HEK293 (cell line): ENCODE measurements at regions not wholly inside any gene's neighbourhood (a gene's known extent, or its start where the extent isn't known, plus 50 kb on each side); places are given as distances from the start of the nearest gene placed in this dataset.

ENCODE experiments used
- CTCF ChIA-PET: fragments of 350-600 bp; formaldehyde crosslinking; extraction: SDS; loops from one replicate; lab custom pipeline; 2021; ENCODE audit warnings: antibody characterized with exemption; lab: Yijun Ruan, JAX
- POLR2A ChIA-PET: fragments of 300-600 bp; formaldehyde crosslinking; extraction: SDS; loops from one replicate; lab custom pipeline; 2020; ENCODE audit warnings: antibody characterized with exemption, inconsistent platforms; lab: Yijun Ruan, JAX
- H3K27ac ChIP-seq: fragments of 200-500 bp; sonication (Bioruptor generic); 2 replicates; pipeline ENCODE4 v1.5.1; 2014; ENCODE audit warnings: low read depth, low read length, control low read depth, inconsistent platforms; ENCODE audit errors: extremely low read depth
- H3K36me3 ChIP-seq, 2 experiments: fragments of 200-500 bp in 1 of 2; sonication (Bioruptor generic) in 1 of 2; 1 replicate in 1 of 2; 2 replicates in 1 of 2; pipeline ENCODE4 v1.5.1; 2014 to 2017; ENCODE audit warnings: inconsistent platforms in 2 of 2, low read length in 2 of 2; ENCODE audit not compliant: control insufficient read depth in 2 of 2, insufficient read depth in 1 of 2
- H3K4me1 ChIP-seq: fragments of 200-500 bp; sonication (Bioruptor generic); 2 replicates; pipeline ENCODE4 v1.5.1; 2014; ENCODE audit warnings: mild to moderate bottlenecking, low read length, inconsistent platforms; ENCODE audit not compliant: control insufficient read depth, insufficient read depth
- H3K4me3 ChIP-seq: 2 replicates; pipeline ENCODE4 v1.5.1; 2011; ENCODE audit warnings: low read depth, mild to moderate bottlenecking, control low read depth, low read length, moderate library complexity
- H3K9me3 ChIP-seq: fragments of 200-500 bp; sonication (Bioruptor generic); 2 replicates; pipeline ENCODE4 v1.5.1; 2014; ENCODE audit warnings: low read depth, low read length, inconsistent platforms; ENCODE audit not compliant: control insufficient read depth, insufficient read depth
- GFI1B ChIP-seq: fragments of 450-650 bp; formaldehyde crosslinking; IDR thresholded peaks from 2 replicates; pipeline ENCODE4 v1.5.1; 2016; ENCODE audit warnings: missing biosample characterization, missing genetic modification characterization
- HOXD13 ChIP-seq: sonication (generic); formaldehyde crosslinking; IDR thresholded peaks from 2 replicates; pipeline ENCODE4 v1.8.0; 2022; ENCODE audit warnings: missing genetic modification reagents, borderline replicate concordance
- MEIS1 ChIP-seq: sonication (generic); formaldehyde crosslinking; IDR thresholded peaks from 2 replicates; pipeline ENCODE4 v1.8.1; 2022; ENCODE audit warnings: missing genetic modification reagents, mild to moderate bottlenecking, borderline replicate concordance
- YY2 ChIP-seq: fragments of 450-650 bp; formaldehyde crosslinking; IDR thresholded peaks from 2 replicates; pipeline ENCODE4 v1.5.1; 2016; ENCODE audit warnings: missing biosample characterization, missing genetic modification characterization
- ZBTB21 ChIP-seq: fragments of 450-650 bp; formaldehyde crosslinking; IDR thresholded peaks from 2 replicates; pipeline ENCODE4 v1.5.1; 2017; ENCODE audit warnings: missing biosample characterization, missing genetic modification characterization
- ZNF155 ChIP-seq: fragments of 450-650 bp; formaldehyde crosslinking; IDR thresholded peaks from 2 replicates; pipeline ENCODE4 v1.5.1; 2016; ENCODE audit warnings: missing biosample characterization, missing genetic modification characterization
- ZNF169 ChIP-seq: fragments of 450-650 bp; formaldehyde crosslinking; IDR thresholded peaks from 2 replicates; pipeline ENCODE4 v1.5.1; 2016; ENCODE audit warnings: missing biosample characterization, missing genetic modification characterization
- ZNF2 ChIP-seq: fragments of 450-650 bp; formaldehyde crosslinking; IDR thresholded peaks from 2 replicates; pipeline ENCODE4 v1.5.1; 2016; ENCODE audit warnings: missing biosample characterization, missing genetic modification characterization
- ZNF48 ChIP-seq: fragments of 450-650 bp; formaldehyde crosslinking; IDR thresholded peaks from 2 replicates; pipeline ENCODE4 v1.5.1; 2016; ENCODE audit warnings: missing biosample characterization, missing genetic modification characterization
- ZNF501 ChIP-seq: fragments of 450-650 bp; formaldehyde crosslinking; IDR thresholded peaks from 2 replicates; pipeline ENCODE4 v1.5.1; 2016; ENCODE audit warnings: missing biosample characterization, missing genetic modification characterization
- ZNF624 ChIP-seq: fragments of 450-650 bp; formaldehyde crosslinking; IDR thresholded peaks from 2 replicates; pipeline ENCODE4 v1.5.1; 2017; ENCODE audit warnings: missing biosample characterization, missing genetic modification characterization
- ZNF629 ChIP-seq: fragments of 450-650 bp; formaldehyde crosslinking; IDR thresholded peaks from 2 replicates; pipeline ENCODE4 v1.5.1; 2017; ENCODE audit warnings: missing biosample characterization, missing genetic modification characterization
- ZNF677 ChIP-seq: fragments of 450-650 bp; IDR thresholded peaks from 2 replicates; pipeline ENCODE4 v1.5.0; 2018; ENCODE audit warnings: missing biosample characterization, mild to moderate bottlenecking, missing genetic modification characterization, moderate library complexity
- ZNF792 ChIP-seq: fragments of 450-650 bp; formaldehyde crosslinking; IDR thresholded peaks from 2 replicates; pipeline ENCODE4 v1.5.1; 2016; ENCODE audit warnings: missing biosample characterization, missing genetic modification characterization
- ZNF843 ChIP-seq: fragments of 450-650 bp; formaldehyde crosslinking; IDR thresholded peaks from 2 replicates; pipeline ENCODE4 v1.5.1; 2016; ENCODE audit warnings: missing biosample characterization, missing genetic modification characterization
- TF ChIP-seq, protein P1 (sequence below): fragments of 450-650 bp; formaldehyde crosslinking; IDR thresholded peaks from 2 replicates; pipeline ENCODE4 v1.5.1; 2017; ENCODE audit warnings: missing biosample characterization, missing genetic modification characterization
- TF ChIP-seq, protein P2 (sequence below): sonication (generic); formaldehyde crosslinking; IDR thresholded peaks from 2 replicates; pipeline ENCODE4 v1.8.1; 2022; ENCODE audit warnings: mild to moderate bottlenecking, moderate library complexity, missing genetic modification reagents
- TF ChIP-seq, protein P3 (sequence below): fragments of 450-650 bp; formaldehyde crosslinking; IDR thresholded peaks from 2 replicates; pipeline ENCODE4 v1.5.1; 2016; ENCODE audit warnings: missing biosample characterization, missing genetic modification characterization, borderline replicate concordance
- TF ChIP-seq, protein P4 (sequence below): fragments of 450-650 bp; formaldehyde crosslinking; IDR thresholded peaks from 2 replicates; pipeline ENCODE4 v1.5.1; 2017; ENCODE audit warnings: missing biosample characterization, missing genetic modification characterization

DNA sequence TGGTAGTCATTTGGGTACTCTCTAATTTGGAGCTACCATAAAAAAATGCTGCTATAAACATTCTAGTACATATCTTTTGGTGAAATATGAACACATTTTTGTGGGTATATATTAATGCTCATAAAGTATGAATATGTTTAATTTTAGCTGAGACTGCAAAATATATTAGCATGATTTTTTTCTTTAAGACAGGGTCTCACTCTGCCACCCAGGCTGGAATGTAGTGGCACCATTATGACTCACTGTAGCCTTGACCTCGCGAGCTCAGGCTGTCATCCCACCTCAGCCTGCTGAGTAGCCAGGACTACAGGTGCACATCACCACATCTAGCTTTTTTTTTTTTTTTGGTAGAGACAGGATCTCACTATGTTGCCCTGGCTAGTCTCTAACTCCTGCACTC, 371.7 kb downstream of the SOX9 start:
- TF ChIP-seq ZNF169 (tag by site-specific recombination) (no peak), ZNF48 (tag by site-specific recombination) (no peak), GFI1B (tag by site-specific recombination) (no peak), ZNF677 (tag by site-specific recombination) (no peak), ZNF843 (tag by site-specific recombination) (no peak), MEIS1 (CRISPR knock-in tag) (no peak), ZNF629 (tag by site-specific recombination) (no peak), ZNF501 (tag by site-specific recombination) (no peak), ZNF2 (tag by site-specific recombination) (no peak), ZBTB21 (tag by site-specific recombination) (no peak), HOXD13 (no peak), ZNF624 (tag by site-specific recombination) (no peak), ZNF155 (no peak), ZNF792 (tag by site-specific recombination) (no peak), YY2 (tag by site-specific recombination) (no peak)
- TF ChIP-seq, protein P1, sequence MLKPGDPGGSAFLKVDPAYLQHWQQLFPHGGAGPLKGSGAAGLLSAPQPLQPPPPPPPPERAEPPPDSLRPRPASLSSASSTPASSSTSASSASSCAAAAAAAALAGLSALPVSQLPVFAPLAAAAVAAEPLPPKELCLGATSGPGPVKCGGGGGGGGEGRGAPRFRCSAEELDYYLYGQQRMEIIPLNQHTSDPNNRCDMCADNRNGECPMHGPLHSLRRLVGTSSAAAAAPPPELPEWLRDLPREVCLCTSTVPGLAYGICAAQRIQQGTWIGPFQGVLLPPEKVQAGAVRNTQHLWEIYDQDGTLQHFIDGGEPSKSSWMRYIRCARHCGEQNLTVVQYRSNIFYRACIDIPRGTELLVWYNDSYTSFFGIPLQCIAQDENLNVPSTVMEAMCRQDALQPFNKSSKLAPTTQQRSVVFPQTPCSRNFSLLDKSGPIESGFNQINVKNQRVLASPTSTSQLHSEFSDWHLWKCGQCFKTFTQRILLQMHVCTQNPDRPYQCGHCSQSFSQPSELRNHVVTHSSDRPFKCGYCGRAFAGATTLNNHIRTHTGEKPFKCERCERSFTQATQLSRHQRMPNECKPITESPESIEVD (tag by site-specific recombination) = no peak
- TF ChIP-seq, protein P2, sequence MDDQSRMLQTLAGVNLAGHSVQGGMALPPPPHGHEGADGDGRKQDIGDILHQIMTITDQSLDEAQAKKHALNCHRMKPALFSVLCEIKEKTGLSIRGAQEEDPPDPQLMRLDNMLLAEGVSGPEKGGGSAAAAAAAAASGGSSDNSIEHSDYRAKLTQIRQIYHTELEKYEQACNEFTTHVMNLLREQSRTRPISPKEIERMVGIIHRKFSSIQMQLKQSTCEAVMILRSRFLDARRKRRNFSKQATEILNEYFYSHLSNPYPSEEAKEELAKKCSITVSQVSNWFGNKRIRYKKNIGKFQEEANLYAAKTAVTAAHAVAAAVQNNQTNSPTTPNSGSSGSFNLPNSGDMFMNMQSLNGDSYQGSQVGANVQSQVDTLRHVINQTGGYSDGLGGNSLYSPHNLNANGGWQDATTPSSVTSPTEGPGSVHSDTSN (CRISPR knock-in tag) = no peak
- TF ChIP-seq, protein P3, sequence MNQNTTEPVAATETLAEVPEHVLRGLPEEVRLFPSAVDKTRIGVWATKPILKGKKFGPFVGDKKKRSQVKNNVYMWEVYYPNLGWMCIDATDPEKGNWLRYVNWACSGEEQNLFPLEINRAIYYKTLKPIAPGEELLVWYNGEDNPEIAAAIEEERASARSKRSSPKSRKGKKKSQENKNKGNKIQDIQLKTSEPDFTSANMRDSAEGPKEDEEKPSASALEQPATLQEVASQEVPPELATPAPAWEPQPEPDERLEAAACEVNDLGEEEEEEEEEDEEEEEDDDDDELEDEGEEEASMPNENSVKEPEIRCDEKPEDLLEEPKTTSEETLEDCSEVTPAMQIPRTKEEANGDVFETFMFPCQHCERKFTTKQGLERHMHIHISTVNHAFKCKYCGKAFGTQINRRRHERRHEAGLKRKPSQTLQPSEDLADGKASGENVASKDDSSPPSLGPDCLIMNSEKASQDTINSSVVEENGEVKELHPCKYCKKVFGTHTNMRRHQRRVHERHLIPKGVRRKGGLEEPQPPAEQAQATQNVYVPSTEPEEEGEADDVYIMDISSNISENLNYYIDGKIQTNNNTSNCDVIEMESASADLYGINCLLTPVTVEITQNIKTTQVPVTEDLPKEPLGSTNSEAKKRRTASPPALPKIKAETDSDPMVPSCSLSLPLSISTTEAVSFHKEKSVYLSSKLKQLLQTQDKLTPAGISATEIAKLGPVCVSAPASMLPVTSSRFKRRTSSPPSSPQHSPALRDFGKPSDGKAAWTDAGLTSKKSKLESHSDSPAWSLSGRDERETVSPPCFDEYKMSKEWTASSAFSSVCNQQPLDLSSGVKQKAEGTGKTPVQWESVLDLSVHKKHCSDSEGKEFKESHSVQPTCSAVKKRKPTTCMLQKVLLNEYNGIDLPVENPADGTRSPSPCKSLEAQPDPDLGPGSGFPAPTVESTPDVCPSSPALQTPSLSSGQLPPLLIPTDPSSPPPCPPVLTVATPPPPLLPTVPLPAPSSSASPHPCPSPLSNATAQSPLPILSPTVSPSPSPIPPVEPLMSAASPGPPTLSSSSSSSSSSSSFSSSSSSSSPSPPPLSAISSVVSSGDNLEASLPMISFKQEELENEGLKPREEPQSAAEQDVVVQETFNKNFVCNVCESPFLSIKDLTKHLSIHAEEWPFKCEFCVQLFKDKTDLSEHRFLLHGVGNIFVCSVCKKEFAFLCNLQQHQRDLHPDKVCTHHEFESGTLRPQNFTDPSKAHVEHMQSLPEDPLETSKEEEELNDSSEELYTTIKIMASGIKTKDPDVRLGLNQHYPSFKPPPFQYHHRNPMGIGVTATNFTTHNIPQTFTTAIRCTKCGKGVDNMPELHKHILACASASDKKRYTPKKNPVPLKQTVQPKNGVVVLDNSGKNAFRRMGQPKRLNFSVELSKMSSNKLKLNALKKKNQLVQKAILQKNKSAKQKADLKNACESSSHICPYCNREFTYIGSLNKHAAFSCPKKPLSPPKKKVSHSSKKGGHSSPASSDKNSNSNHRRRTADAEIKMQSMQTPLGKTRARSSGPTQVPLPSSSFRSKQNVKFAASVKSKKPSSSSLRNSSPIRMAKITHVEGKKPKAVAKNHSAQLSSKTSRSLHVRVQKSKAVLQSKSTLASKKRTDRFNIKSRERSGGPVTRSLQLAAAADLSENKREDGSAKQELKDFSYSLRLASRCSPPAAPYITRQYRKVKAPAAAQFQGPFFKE (tag by site-specific recombination) = no peak
- TF ChIP-seq, protein P4, sequence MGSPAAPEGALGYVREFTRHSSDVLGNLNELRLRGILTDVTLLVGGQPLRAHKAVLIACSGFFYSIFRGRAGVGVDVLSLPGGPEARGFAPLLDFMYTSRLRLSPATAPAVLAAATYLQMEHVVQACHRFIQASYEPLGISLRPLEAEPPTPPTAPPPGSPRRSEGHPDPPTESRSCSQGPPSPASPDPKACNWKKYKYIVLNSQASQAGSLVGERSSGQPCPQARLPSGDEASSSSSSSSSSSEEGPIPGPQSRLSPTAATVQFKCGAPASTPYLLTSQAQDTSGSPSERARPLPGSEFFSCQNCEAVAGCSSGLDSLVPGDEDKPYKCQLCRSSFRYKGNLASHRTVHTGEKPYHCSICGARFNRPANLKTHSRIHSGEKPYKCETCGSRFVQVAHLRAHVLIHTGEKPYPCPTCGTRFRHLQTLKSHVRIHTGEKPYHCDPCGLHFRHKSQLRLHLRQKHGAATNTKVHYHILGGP = no peak
- Histone ChIP-seq H3K4me3 (no peak overlapping the region), H3K27ac (no peak overlapping the region), H3K4me1 (no peaks in the 10 kb centered on the region), H3K36me3 (no peaks in the 10 kb centered on the region), H3K9me3 (0 out of 2 replicates have a peak, but pooled peaks cover 5% of the 10 kb centered on the region)
- ChIA-PET CTCF (no interaction called here), POLR2A (interaction anchor here (0.5 kb wide), 1 partner anchor 920 kb away, joined by 4 read pairs; no protein-coding TSS in a partner anchor)
